IMR-90 (cell line): ENCODE measurements at regions not wholly inside any gene's neighbourhood (a gene's known extent, or its start where the extent isn't known, plus 50 kb on each side); places are given as distances from the start of the nearest gene placed in this dataset.

Experiments used
- ATAC-seq: fragments of 200-7000 bp; cut with Tn5 transposase; 2 replicates; pipeline ENCODE4 v1.9.1; 2020; ENCODE audit warnings: low read depth, mild to moderate bottlenecking, moderate library complexity
- BruUV-seq: library from RNA; stranded (reverse); fragments of 400-500 nt; replicated peaks from 2 replicates; lab custom pipeline; 2021; lab: Mats Ljungman, UMichigan
- CTCF ChIA-PET: fragments of 300-600 bp; formaldehyde crosslinking; extraction: SDS; loops from one replicate; lab custom pipeline; 2021; ENCODE audit warnings: antibody characterized with exemption; lab: Yijun Ruan, JAX
- POLR2A ChIA-PET: fragments of 300-600 bp; sonication (Branson Sonifier 250); formaldehyde crosslinking; loops from one replicate; lab custom pipeline; 2022; ENCODE audit warnings: antibody characterized with exemption; ENCODE audit not compliant: unreplicated experiment; lab: Charles Lee
- DNase-seq: peaks from one replicate; pipeline ENCODE4 v3.0.0; 2013
- H2AFZ ChIP-seq: replicated peaks from 2 replicates; pipeline ENCODE3; 2013; ENCODE audit warnings: low read length, mild to moderate bottlenecking; ENCODE audit not compliant: poor library complexity
- H2AK5ac ChIP-seq: 2 replicates; pipeline ENCODE4 v1.6.1; 2013; ENCODE audit warnings: low read depth, low read length, inconsistent platforms
- H2AK9ac ChIP-seq: replicated peaks from 2 replicates; pipeline ENCODE3; 2013; ENCODE audit warnings: mild to moderate bottlenecking, low read depth, low read length, moderate library complexity; ENCODE audit not compliant: poor library complexity
- H2BK120ac ChIP-seq: 2 replicates; pipeline ENCODE4 v1.6.1; 2013; ENCODE audit warnings: low read depth, low read length, inconsistent platforms
- H2BK15ac ChIP-seq: 3 replicates; pipeline ENCODE4 v1.6.1; 2013; ENCODE audit warnings: low read depth, low read length, inconsistent platforms
- H2BK20ac ChIP-seq: 2 replicates; pipeline ENCODE4 v1.6.1; 2013; ENCODE audit warnings: low read depth, mild to moderate bottlenecking, inconsistent platforms, low read length, moderate library complexity
- H2BK5ac ChIP-seq: 2 replicates; pipeline ENCODE4 v1.6.1; 2013; ENCODE audit warnings: mild to moderate bottlenecking, low read depth, low read length, inconsistent platforms; ENCODE audit not compliant: poor library complexity, severe bottlenecking
- H3K14ac ChIP-seq: replicated peaks from 2 replicates; pipeline ENCODE4 v1.6.1; 2013; ENCODE audit warnings: low read depth, low read length, inconsistent platforms
- H3K18ac ChIP-seq: 2 replicates; pipeline ENCODE4 v1.6.1; 2013; ENCODE audit warnings: low read depth, low read length, control low read depth
- H3K23ac ChIP-seq: 2 replicates; pipeline ENCODE4 v1.6.1; 2013; ENCODE audit warnings: low read depth, low read length, inconsistent platforms
- H3K27ac ChIP-seq: 2 replicates; pipeline ENCODE4 v1.5.1; 2013; ENCODE audit warnings: mild to moderate bottlenecking, control low read depth, low read length; ENCODE audit not compliant: insufficient read depth
- H3K27me3 ChIP-seq: 2 replicates; pipeline ENCODE4 v1.6.1; 2013; ENCODE audit warnings: low read length; ENCODE audit not compliant: control insufficient read depth, insufficient read depth
- H3K36me3 ChIP-seq: 2 replicates; pipeline ENCODE4 v1.6.1; 2013; ENCODE audit warnings: low read length, mixed read lengths; ENCODE audit not compliant: control insufficient read depth, insufficient read depth
- H3K4ac ChIP-seq: 2 replicates; pipeline ENCODE4 v1.6.1; 2013; ENCODE audit warnings: low read depth, low read length, inconsistent platforms
- H3K4me1 ChIP-seq: 2 replicates; pipeline ENCODE4 v1.6.1; 2013; ENCODE audit warnings: low read length, mixed read lengths; ENCODE audit not compliant: control insufficient read depth, insufficient read depth
- H3K4me2 ChIP-seq: 2 replicates; pipeline ENCODE4 v1.6.1; 2013; ENCODE audit warnings: low read depth, mild to moderate bottlenecking, control low read depth, low read length, moderate library complexity
- H3K4me3 ChIP-seq: 2 replicates; pipeline ENCODE4 v1.5.1; 2013; ENCODE audit warnings: low read depth, mild to moderate bottlenecking, control low read depth, low read length, moderate library complexity; ENCODE audit not compliant: insufficient read depth
- H3K56ac ChIP-seq: 2 replicates; pipeline ENCODE4 v1.6.1; 2013; ENCODE audit warnings: low read length, inconsistent platforms; ENCODE audit not compliant: insufficient read depth; ENCODE audit errors: extremely low read depth
- H3K79me1 ChIP-seq, 2 experiments: 2 replicates each; pipeline ENCODE4 v1.6.1; 2013; ENCODE audit warnings: low read length in 2 of 2, inconsistent platforms in 1 of 2, low read depth in 1 of 2
- H3K9ac ChIP-seq: 2 replicates; pipeline ENCODE4 v1.6.1; 2013; ENCODE audit warnings: low read depth, low read length, control low read depth
- H3K9me1 ChIP-seq: 2 replicates; pipeline ENCODE4 v1.6.1; 2013; ENCODE audit warnings: low read length, inconsistent platforms; ENCODE audit not compliant: insufficient read depth
- H3K9me3 ChIP-seq: 2 replicates; pipeline ENCODE4 v1.6.1; 2013; ENCODE audit warnings: low read length; ENCODE audit not compliant: control insufficient read depth, insufficient read depth
- H4K20me1 ChIP-seq: 2 replicates; pipeline ENCODE4 v1.6.1; 2013; ENCODE audit warnings: low read length, inconsistent platforms; ENCODE audit not compliant: insufficient read depth
- H4K5ac ChIP-seq: 2 replicates; pipeline ENCODE4 v1.6.1; 2013; ENCODE audit warnings: mild to moderate bottlenecking, low read depth, low read length, control low read depth
- H4K8ac ChIP-seq, 2 experiments: 2 replicates each; pipeline ENCODE4 v1.6.1; 2013; ENCODE audit warnings: low read depth in 2 of 2, low read length in 2 of 2, control low read depth in 1 of 2, inconsistent platforms in 1 of 2
- H4K91ac ChIP-seq: 2 replicates; pipeline ENCODE4 v1.6.1; 2013; ENCODE audit warnings: low read depth, low read length, inconsistent platforms; ENCODE audit not compliant: insufficient read depth
- BHLHE40 ChIP-seq: fragments of 150-350 bp; IDR thresholded peaks from 2 replicates; pipeline ENCODE4 v1.6.1; 2016; ENCODE audit warnings: mild to moderate bottlenecking, low read depth, low read length
- CEBPB ChIP-seq: IDR thresholded peaks from 2 replicates; pipeline ENCODE4 v1.6.1; 2012; ENCODE audit warnings: low read depth, low read length, improper control_type of control experiment
- CHD1 ChIP-seq: IDR thresholded peaks from 2 replicates; pipeline ENCODE4 v1.6.1; 2012; ENCODE audit warnings: low read depth, low read length, improper control_type of control experiment
- FOS ChIP-seq: fragments of 150-350 bp; IDR thresholded peaks from 2 replicates; pipeline ENCODE4 v1.6.1; 2016; ENCODE audit warnings: low read depth, low read length
- MAFK ChIP-seq: IDR thresholded peaks from 2 replicates; pipeline ENCODE4 v1.6.1; 2012; ENCODE audit warnings: low read depth, low read length, improper control_type of control experiment
- MAZ ChIP-seq: IDR thresholded peaks from 2 replicates; pipeline ENCODE4 v1.6.1; 2012; ENCODE audit warnings: low read depth, mild to moderate bottlenecking, low read length, improper control_type of control experiment, moderate library complexity, borderline replicate concordance
- MXI1 ChIP-seq: IDR thresholded peaks from 2 replicates; pipeline ENCODE4 v1.6.1; 2012; ENCODE audit warnings: low read depth, mild to moderate bottlenecking, low read length, moderate library complexity, borderline replicate concordance
- NFE2L2 ChIP-seq: fragments of 150-350 bp; IDR thresholded peaks from 2 replicates; pipeline ENCODE4 v1.6.1; 2016; ENCODE audit warnings: low read depth, mild to moderate bottlenecking, low read length
- RCOR1 ChIP-seq: IDR thresholded peaks from 2 replicates; pipeline ENCODE4 v1.6.1; 2012; ENCODE audit warnings: mild to moderate bottlenecking, low read length, improper control_type of control experiment; ENCODE audit not compliant: insufficient replicate concordance
- RFX5 ChIP-seq: IDR thresholded peaks from 2 replicates; pipeline ENCODE4 v1.8.0; 2012; ENCODE audit warnings: low read depth, mild to moderate bottlenecking, low read length, moderate library complexity
- dilution Hi-C: fragments of 300-500 bp; cut with HindIII; formaldehyde crosslinking; loops from one replicate; pipeline ENCODE4 v1.14.3; 2018; ENCODE audit warnings: low sequenced_read_pairs; ENCODE audit not compliant: unreplicated experiment
- in situ Hi-C: fragments of 300-500 bp; cut with MboI; formaldehyde crosslinking; loops from 3 replicates; pipeline ENCODE4 v1.14.3; 2019; ENCODE audit warnings: low sequenced_read_pairs, inconsistent platforms, mixed read lengths
- intact Hi-C: fragments of 100-400 bp; cut with micrococcal nuclease; formaldehyde crosslinking; loops from 2 replicates; pipeline ENCODE4 v1.10.0; 2022
- TF ChIP-seq, protein P1 (sequence below): fragments of 150-350 bp; IDR thresholded peaks from 2 replicates; pipeline ENCODE4 v1.6.1; 2017; ENCODE audit warnings: mild to moderate bottlenecking, antibody characterized with exemption, low read length, low read depth
- TF ChIP-seq, protein P2 (sequence below): conservative IDR thresholded peaks from 2 replicates; pipeline ENCODE4 v1.5.1; 2012; ENCODE audit warnings: mild to moderate bottlenecking, low read depth, low read length, improper control_type of control experiment

DNA sequence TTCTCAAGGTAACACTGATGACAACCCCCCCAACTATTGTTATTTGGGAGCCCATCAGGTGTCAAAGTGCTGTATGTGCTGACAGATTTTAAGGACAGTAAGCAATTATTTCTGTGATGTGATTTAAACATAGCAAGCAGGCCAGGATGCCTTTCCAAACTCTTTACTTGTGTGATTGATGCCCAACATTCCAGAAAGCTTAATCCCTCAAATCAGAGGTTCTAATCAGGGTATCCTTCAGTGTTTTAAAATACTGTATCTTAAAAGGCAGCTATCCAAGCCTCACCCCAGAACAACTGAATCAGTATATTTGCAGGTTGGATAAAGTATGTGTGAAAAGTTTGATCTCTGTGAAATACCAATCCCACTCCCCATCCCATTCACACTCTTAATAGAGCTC, 119.7 kb downstream of the GASK1B start:
- Histone ChIP-seq H3K27ac (no peak overlapping the region), H3K79me1 (no peaks in the 10 kb centered on the region), H4K91ac (no peak overlapping the region), H3K9me1 (no peaks in the 10 kb centered on the region), H2BK120ac (no peak overlapping the region; the same call in 1 of the 2 replicates), H3K14ac (no peak overlapping the region), H3K9ac (no peak overlapping the region), H4K5ac (no peak overlapping the region), H2BK15ac (no peak overlapping the region), H4K20me1 (no peaks in the 10 kb centered on the region), H2AK9ac (no peak overlapping the region), H3K4me2 (no peak overlapping the region), H2BK20ac (no peak overlapping the region), H3K4me3 (no peak overlapping the region), H3K9me3 (no peaks in the 10 kb centered on the region), H3K4me1 (peaks cover 3% of the 10 kb centered on the region), H3K27me3 (no peaks in the 10 kb centered on the region), H2BK5ac (no peak overlapping the region), H2AFZ (no peak overlapping the region), H3K4ac (no peak overlapping the region), H3K56ac (no peak overlapping the region), H3K23ac (no peak overlapping the region), H4K8ac (no peak overlapping the region), H3K36me3 (no peaks in the 10 kb centered on the region), H2AK5ac (no peak overlapping the region), H3K18ac (no peak overlapping the region; the same call in 1 of the 2 replicates)
- TF ChIP-seq, protein P1, sequence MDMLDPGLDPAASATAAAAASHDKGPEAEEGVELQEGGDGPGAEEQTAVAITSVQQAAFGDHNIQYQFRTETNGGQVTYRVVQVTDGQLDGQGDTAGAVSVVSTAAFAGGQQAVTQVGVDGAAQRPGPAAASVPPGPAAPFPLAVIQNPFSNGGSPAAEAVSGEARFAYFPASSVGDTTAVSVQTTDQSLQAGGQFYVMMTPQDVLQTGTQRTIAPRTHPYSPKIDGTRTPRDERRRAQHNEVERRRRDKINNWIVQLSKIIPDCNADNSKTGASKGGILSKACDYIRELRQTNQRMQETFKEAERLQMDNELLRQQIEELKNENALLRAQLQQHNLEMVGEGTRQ: no peak
- no peak for TF ChIP-seq CHD1
- no peak for TF ChIP-seq NFE2L2
- no peak for TF ChIP-seq MXI1
- no peak for TF ChIP-seq CEBPB
- TF ChIP-seq RFX5: no peak
- no peak for TF ChIP-seq BHLHE40
- TF ChIP-seq, protein P2, sequence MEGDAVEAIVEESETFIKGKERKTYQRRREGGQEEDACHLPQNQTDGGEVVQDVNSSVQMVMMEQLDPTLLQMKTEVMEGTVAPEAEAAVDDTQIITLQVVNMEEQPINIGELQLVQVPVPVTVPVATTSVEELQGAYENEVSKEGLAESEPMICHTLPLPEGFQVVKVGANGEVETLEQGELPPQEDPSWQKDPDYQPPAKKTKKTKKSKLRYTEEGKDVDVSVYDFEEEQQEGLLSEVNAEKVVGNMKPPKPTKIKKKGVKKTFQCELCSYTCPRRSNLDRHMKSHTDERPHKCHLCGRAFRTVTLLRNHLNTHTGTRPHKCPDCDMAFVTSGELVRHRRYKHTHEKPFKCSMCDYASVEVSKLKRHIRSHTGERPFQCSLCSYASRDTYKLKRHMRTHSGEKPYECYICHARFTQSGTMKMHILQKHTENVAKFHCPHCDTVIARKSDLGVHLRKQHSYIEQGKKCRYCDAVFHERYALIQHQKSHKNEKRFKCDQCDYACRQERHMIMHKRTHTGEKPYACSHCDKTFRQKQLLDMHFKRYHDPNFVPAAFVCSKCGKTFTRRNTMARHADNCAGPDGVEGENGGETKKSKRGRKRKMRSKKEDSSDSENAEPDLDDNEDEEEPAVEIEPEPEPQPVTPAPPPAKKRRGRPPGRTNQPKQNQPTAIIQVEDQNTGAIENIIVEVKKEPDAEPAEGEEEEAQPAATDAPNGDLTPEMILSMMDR: no peak
- TF ChIP-seq MAFK: no peak
- no peak for TF ChIP-seq FOS
- no peak for TF ChIP-seq MAZ
- no peak for TF ChIP-seq RCOR1
- no TSS peak for BruUV-seq
- in situ Hi-C loops (no loop called here), intact Hi-C loops (loop anchor here (2.0 kb wide), 1 partner anchor 14 kb away; no protein-coding TSS in a partner anchor), dilution Hi-C loops (no loop called here)
- ChIA-PET CTCF (no interaction called here), POLR2A (no interaction called here)
- ATAC-seq (no peak), DNase-seq (no peak)
